ENCODE measurements at regions not wholly inside any gene's neighbourhood (a gene's known extent, or its start where the extent isn't known, plus 50 kb on each side); places are given as distances from the start of the nearest gene placed in this dataset.
"Not testable (repeated sequence)": the region's sequence is repeated elsewhere in the genome, so short reads cannot be mapped to it uniquely, and the experiment has no call there.

- Histone ChIP-seq H2AFZ (ENCODE audit: low read length, unreplicated experiment) (no peak overlapping the region), H3K36me3 (ENCODE audit: insufficient read depth, low read length) (no peaks in the 10 kb centered on the region), H3K27ac (ENCODE audit: low read depth, low read length) (no peak overlapping the region), H3K4me3 (ENCODE audit: low read depth, low read length) (no peak overlapping the region), H3K27me3 (ENCODE audit: insufficient read depth, low read length) (peaks cover 74% of the 10 kb centered on the region), H3K79me2 (ENCODE audit: control insufficient read depth, insufficient read depth, low read length, unreplicated experiment) (no peaks in the 10 kb centered on the region), H3K4me1 (ENCODE audit: control insufficient read depth, insufficient read depth, low read length, unreplicated experiment) (no peaks in the 10 kb centered on the region)
Measured at GRCh38 chr14:34169561-34169960, 218.7 kb upstream of the EGLN3 start.

- no peaks in the 10 kb centered on the region for H3K36me3 ChIP-seq (ENCODE audit: insufficient read depth, low read length)
- no peak overlapping the region for H2AFZ ChIP-seq (ENCODE audit: low read length, unreplicated experiment)
- H3K27me3 ChIP-seq (ENCODE audit: insufficient read depth, low read length): peaks cover 75% of the 10 kb centered on the region
- no peak overlapping the region for H3K27ac ChIP-seq (ENCODE audit: low read depth, low read length)
- H3K4me3 ChIP-seq (ENCODE audit: low read depth, low read length): no peak overlapping the region
- H3K4me1 ChIP-seq (ENCODE audit: control insufficient read depth, insufficient read depth, low read length, unreplicated experiment): no peaks in the 10 kb centered on the region
- no peaks in the 10 kb centered on the region for H3K79me2 ChIP-seq (ENCODE audit: control insufficient read depth, insufficient read depth, low read length, unreplicated experiment)
Measured at GRCh38 chr14:34168656-34169055, 217.8 kb upstream of the EGLN3 start.

GRCh38 chr14:34165847-34166350, 215.0 kb upstream of the EGLN3 start:
- H3K4me1 ChIP-seq (ENCODE audit: control insufficient read depth, insufficient read depth, low read length, unreplicated experiment): no peaks in the 10 kb centered on the region
- H3K36me3 ChIP-seq (ENCODE audit: insufficient read depth, low read length): no peaks in the 10 kb centered on the region
- H3K79me2 ChIP-seq (ENCODE audit: control insufficient read depth, insufficient read depth, low read length, unreplicated experiment): no peaks in the 10 kb centered on the region
- no peak overlapping the region for H3K27ac ChIP-seq (ENCODE audit: low read depth, low read length)
- H3K27me3 ChIP-seq (ENCODE audit: insufficient read depth, low read length): peaks cover 57% of the 10 kb centered on the region
- H2AFZ ChIP-seq (ENCODE audit: low read length, unreplicated experiment): no peak overlapping the region
- no peak overlapping the region for H3K4me3 ChIP-seq (ENCODE audit: low read depth, low read length)

GRCh38 chr14:34164162-34164864, 213.4 kb upstream of the EGLN3 start:
- no peak overlapping the region for H2AFZ ChIP-seq (ENCODE audit: low read length, unreplicated experiment)
- no peaks in the 10 kb centered on the region for H3K79me2 ChIP-seq (ENCODE audit: control insufficient read depth, insufficient read depth, low read length, unreplicated experiment)
- H3K27ac ChIP-seq (ENCODE audit: low read depth, low read length): no peak overlapping the region
- peaks cover 52% of the 10 kb centered on the region for H3K27me3 ChIP-seq (ENCODE audit: insufficient read depth, low read length)
- H3K4me1 ChIP-seq (ENCODE audit: control insufficient read depth, insufficient read depth, low read length, unreplicated experiment): no peaks in the 10 kb centered on the region
- no peaks in the 10 kb centered on the region for H3K36me3 ChIP-seq (ENCODE audit: insufficient read depth, low read length)
- H3K4me3 ChIP-seq (ENCODE audit: low read depth, low read length): no peak overlapping the region

- no peaks in the 10 kb centered on the region for H3K36me3 ChIP-seq (ENCODE audit: insufficient read depth, low read length)
Measured at GRCh38 chr14:34161351-34162082, 210.6 kb upstream of the EGLN3 start.

GRCh38 chr14:34160619-34161018, 209.7 kb upstream of the EGLN3 start:
- Histone ChIP-seq H2AFZ (ENCODE audit: low read length, unreplicated experiment) (no peak overlapping the region), H3K36me3 (ENCODE audit: insufficient read depth, low read length) (no peaks in the 10 kb centered on the region), H3K4me3 (ENCODE audit: low read depth, low read length) (no peak overlapping the region), H3K4me1 (ENCODE audit: control insufficient read depth, insufficient read depth, low read length, unreplicated experiment) (no peaks in the 10 kb centered on the region), H3K79me2 (ENCODE audit: control insufficient read depth, insufficient read depth, low read length, unreplicated experiment) (no peaks in the 10 kb centered on the region), H3K27ac (ENCODE audit: low read depth, low read length) (no peak overlapping the region), H3K27me3 (ENCODE audit: insufficient read depth, low read length) (peaks cover 34% of the 10 kb centered on the region)

More at GRCh38 chr14:34161351-34162082, 210.6 kb upstream of the EGLN3 start:
- H3K4me3 ChIP-seq (ENCODE audit: low read depth, low read length): no peak overlapping the region
- no peak overlapping the region for H2AFZ ChIP-seq (ENCODE audit: low read length, unreplicated experiment)
- H3K4me1 ChIP-seq (ENCODE audit: control insufficient read depth, insufficient read depth, low read length, unreplicated experiment): no peaks in the 10 kb centered on the region
- H3K27me3 ChIP-seq (ENCODE audit: insufficient read depth, low read length): peaks cover 41% of the 10 kb centered on the region
- no peak overlapping the region for H3K27ac ChIP-seq (ENCODE audit: low read depth, low read length)
- no peaks in the 10 kb centered on the region for H3K79me2 ChIP-seq (ENCODE audit: control insufficient read depth, insufficient read depth, low read length, unreplicated experiment)

- Histone ChIP-seq H2AFZ (ENCODE audit: low read length, unreplicated experiment) (no peak overlapping the region), H3K27ac (ENCODE audit: low read depth, low read length) (no peak overlapping the region), H3K4me1 (ENCODE audit: control insufficient read depth, insufficient read depth, low read length, unreplicated experiment) (no peaks in the 10 kb centered on the region), H3K4me3 (ENCODE audit: low read depth, low read length) (no peak overlapping the region), H3K27me3 (ENCODE audit: insufficient read depth, low read length) (peaks cover 18% of the 10 kb centered on the region), H3K79me2 (ENCODE audit: control insufficient read depth, insufficient read depth, low read length, unreplicated experiment) (no peaks in the 10 kb centered on the region), H3K36me3 (ENCODE audit: insufficient read depth, low read length) (no peaks in the 10 kb centered on the region)
Measured at GRCh38 chr14:34157651-34158050, 206.8 kb upstream of the EGLN3 start.

GRCh38 chr14:34147461-34147860, 196.6 kb upstream of the EGLN3 start:
- no peaks in the 10 kb centered on the region for H3K4me1 ChIP-seq (ENCODE audit: control insufficient read depth, insufficient read depth, low read length, unreplicated experiment)
- no peak overlapping the region for H3K4me3 ChIP-seq (ENCODE audit: low read depth, low read length)
- H2AFZ ChIP-seq (ENCODE audit: low read length, unreplicated experiment): no peak overlapping the region
- no peaks in the 10 kb centered on the region for H3K27me3 ChIP-seq (ENCODE audit: insufficient read depth, low read length)
- H3K36me3 ChIP-seq (ENCODE audit: insufficient read depth, low read length): no peaks in the 10 kb centered on the region
- H3K27ac ChIP-seq (ENCODE audit: low read depth, low read length): no peak overlapping the region
- H3K79me2 ChIP-seq (ENCODE audit: control insufficient read depth, insufficient read depth, low read length, unreplicated experiment): no peaks in the 10 kb centered on the region

- H3K27me3 ChIP-seq (ENCODE audit: insufficient read depth, low read length); H3K27ac ChIP-seq (ENCODE audit: low read depth, low read length); H2AFZ ChIP-seq (ENCODE audit: low read length, unreplicated experiment); H3K4me3 ChIP-seq (ENCODE audit: low read depth, low read length); H3K4me1 ChIP-seq (ENCODE audit: control insufficient read depth, insufficient read depth, low read length, unreplicated experiment); H3K79me2 ChIP-seq (ENCODE audit: control insufficient read depth, insufficient read depth, low read length, unreplicated experiment); H3K36me3 ChIP-seq (ENCODE audit: insufficient read depth, low read length): not testable (repeated sequence)
Measured at GRCh38 chr14:34140127-34140526, 189.3 kb upstream of the EGLN3 start.

- H3K79me2 ChIP-seq (ENCODE audit: control insufficient read depth, insufficient read depth, low read length, unreplicated experiment); H2AFZ ChIP-seq (ENCODE audit: low read length, unreplicated experiment); H3K27ac ChIP-seq (ENCODE audit: low read depth, low read length); H3K4me3 ChIP-seq (ENCODE audit: low read depth, low read length); H3K36me3 ChIP-seq (ENCODE audit: insufficient read depth, low read length); H3K4me1 ChIP-seq (ENCODE audit: control insufficient read depth, insufficient read depth, low read length, unreplicated experiment); H3K27me3 ChIP-seq (ENCODE audit: insufficient read depth, low read length): not testable (repeated sequence)
Measured at GRCh38 chr14:34139160-34140121, 188.6 kb upstream of the EGLN3 start.

Measured in ACC112 (cell line).